Heart left ventricle (tissue), 13 donors: ENCODE measurements at regions not wholly inside any gene's neighbourhood (a gene's known extent, or its start where the extent isn't known, plus 50 kb on each side); places are given as distances from the start of the nearest gene placed in this dataset.

ENCODE experiments used
- CTCF ChIP-seq, 12 donors: fragments of 200-600 bp; sonication (generic) in 4 of 12; IDR thresholded peaks; one replicate each; pipeline versions ENCODE4 v1.5.0 to v1.8.0; 2018 to 2022; ENCODE audit warnings: antibody characterized with exemption in 12 of 12, mild to moderate bottlenecking in 5 of 12
- POLR2A ChIP-seq, 2 donors: fragments of 450-650 bp; IDR thresholded peaks; one replicate each; pipeline ENCODE4 v1.6.1; 2017; ENCODE audit warnings: antibody characterized with exemption in 2 of 2, mild to moderate bottlenecking in 2 of 2, moderate library complexity in 2 of 2
- donor health status: ischemic (EF 13 %, LVEDD 7.1; RV severe dilation, severe dysfunction).
- donor health status: DM: no; HTN: yes; CAD: no.
- donor health status: DM: no; HTN: no; CAD: no.
- donor health status: ischemic (EF 25% LVEDD 6.9; RV normal size, moderate dysfunction).
- donor health status: ischemic (EF 25% LVEDD 5.7; RV mildly dilated, moderate dysfunction).
- donor health status: ischemic (EF 35%, LVEDD 5.7; RV mildly dilated, moderate dysfunction).
- donor health status: nonischemic (EF 11% LVEDD 7.7; RV severe dilation, severe dysfunction).
- donor health status: DM: yes; HTN: yes; CAD: no.
- donor health status: PGD.
- donor health status: ischemic (EF 29% LVEDD 5.4; RV normal size, mild dysfunction).
- donor health status: nonischemic (EF 23%, LVEDD 6.1; RV moderate dilation, normal function).

GRCh38 chr9:22208846-22209585, 199.9 kb upstream of the CDKN2B start:
- no peak for TF ChIP-seq CTCF (IDR thresholded peaks at IDR 0.05)
- no peak for TF ChIP-seq POLR2A (IDR thresholded peaks at IDR 0.05)
